HG03565 (cell line): ENCODE measurements at regions not wholly inside any gene's neighbourhood (a gene's known extent, or its start where the extent isn't known, plus 50 kb on each side); places are given as distances from the start of the nearest gene placed in this dataset.
"Not testable (repeated sequence)": the region's sequence is repeated elsewhere in the genome, so short reads cannot be mapped to it uniquely, and the experiment has no call there.

Source experiments
- ATAC-seq: cut with Tn5 transposase; IDR thresholded peaks from one replicate; pipeline ENCODE4 v1.9.1; 2021; ENCODE audit warnings: mild to moderate bottlenecking, moderate library complexity; ENCODE audit not compliant: unreplicated experiment

DNA sequence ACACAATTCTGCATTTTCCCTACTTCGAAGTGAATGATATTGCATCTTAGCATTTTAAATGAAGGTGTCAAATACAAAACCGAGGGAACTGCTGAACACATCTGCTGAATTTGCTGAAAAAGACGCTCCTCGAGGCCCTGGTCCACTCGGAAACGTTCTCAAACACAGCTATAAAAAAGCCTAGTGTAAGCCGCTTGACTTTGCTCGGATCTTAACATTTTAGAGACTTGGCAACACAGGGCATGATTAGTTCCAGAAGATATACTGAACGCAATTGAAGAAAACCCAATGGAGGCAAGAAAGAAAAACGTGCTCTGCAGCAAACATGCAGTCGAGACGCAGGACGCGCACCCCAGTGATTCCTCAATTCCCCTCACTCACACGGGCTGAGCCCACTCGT is 506.4 kb upstream of the AMELY start:
- no peak for ATAC-seq

DNA sequence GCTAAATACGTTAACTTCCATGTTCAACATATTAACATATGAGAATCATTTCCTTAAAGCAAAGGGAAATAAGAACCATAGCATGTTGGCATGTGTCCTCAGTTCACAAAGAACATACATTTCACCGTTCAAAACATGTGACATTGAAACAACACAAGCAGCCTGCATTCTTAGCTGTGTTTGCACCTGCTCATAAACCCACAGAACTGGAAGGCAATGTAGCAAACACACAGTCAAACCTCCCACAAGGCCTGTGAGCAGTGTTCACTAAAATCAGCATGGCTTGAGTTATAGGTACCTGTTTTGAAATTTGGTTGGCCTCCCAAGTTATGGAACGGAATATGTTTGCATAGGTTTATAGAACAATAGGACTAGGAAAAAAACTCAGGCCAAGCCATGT is 504.9 kb upstream of the AMELY start:
- ATAC-seq: no peak

DNA sequence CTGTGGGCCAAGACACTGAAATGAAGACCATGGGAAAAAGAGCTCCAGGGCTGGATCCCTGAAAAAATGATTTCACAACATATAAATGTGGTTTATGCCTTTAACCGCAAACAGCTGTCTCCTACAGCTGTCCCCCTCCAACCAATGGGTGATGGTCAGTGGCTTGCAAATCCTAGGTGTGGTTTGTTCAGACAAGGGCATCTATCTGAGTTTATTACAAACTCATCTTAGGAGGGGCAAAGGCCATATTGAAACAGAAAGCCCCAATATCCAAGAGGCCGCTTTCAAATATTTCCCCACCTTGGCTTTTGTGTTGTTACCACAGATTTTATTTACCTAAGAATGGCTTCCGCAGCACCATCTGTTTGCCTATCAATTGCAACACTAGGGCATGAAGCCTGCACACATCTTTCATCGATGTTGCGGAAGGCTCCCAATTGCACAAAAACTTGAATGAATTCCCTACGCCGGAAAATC is 503.6 kb upstream of the AMELY start:
- ATAC-seq: no peak

DNA sequence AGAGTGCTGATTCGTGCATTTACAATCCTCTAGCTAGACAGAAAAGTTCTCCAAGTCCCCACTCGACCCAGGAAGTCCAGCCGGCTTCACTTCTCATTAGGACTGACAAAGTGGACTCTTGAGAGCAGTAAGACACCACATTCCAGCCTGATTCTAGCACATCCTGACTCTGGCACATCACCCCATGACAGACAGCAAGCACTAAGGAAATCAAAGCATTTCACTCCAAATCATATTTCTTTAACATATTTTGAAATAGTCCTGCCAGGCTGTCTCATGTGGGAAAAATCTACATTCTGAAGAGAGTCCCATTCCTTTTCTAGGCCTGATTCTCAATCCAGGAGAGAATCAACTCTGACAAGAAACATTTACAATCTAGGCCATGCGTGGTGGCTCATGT is 478.5 kb upstream of the AMELY start:
- no peak for ATAC-seq

DNA sequence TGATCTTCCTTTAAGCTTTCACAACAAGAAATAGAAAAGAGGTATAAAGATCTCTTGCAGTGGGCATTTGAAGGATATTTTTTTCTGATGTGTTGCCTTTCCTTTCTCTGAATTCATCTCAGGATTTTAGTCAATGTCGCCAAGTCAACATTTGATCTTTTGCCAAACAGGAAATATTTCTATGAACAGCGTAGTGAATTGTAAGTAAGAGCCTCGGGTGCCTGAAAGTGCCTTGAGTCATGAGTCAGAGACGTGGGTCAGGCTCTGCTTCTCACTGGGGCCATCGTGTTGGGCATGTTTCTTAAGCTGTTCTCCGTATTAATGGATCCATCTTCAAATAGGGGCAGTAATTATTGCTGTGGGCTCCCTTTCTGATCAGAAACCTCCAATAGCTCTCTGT is 471.4 kb upstream of the AMELY start:
- no peak for ATAC-seq

DNA sequence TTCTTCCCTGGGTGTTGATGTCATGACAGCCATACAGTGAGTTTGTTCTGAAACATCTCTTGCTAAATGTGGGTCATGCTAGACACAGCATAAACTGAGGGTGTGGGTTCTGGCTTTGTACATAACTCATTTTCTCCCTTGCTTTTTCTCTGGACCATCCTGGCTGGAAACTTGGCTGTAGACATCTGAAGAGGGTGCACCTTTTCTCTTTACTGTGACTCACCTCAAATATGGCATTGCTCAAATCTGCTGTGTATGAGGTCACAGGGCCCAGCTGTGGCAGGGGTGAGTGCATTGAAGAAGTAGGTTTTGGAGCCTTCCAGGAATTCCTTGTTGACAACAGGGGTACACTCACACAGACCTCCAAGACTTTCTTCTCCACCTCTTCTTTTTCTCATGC is 465.5 kb upstream of the AMELY start:
- no peak for ATAC-seq

DNA sequence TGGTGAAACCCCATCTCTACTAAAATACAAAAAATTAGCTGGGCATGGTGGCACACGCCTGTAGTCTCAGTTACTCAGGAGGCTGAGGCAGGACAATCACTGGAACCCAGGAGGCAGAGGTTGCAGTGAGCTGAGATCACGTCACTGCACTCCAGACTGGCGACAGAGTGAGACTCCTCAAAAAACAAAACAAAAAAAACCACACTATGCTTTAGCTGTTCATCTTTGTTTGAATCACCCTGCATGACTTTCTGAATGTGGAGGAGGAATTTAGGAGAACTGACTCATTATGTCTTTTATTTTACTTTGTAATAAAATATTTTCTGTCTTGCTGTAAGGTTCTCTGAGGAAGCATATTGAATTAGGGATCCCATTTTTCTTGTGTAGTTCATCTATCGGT is 462.9 kb upstream of the AMELY start:
- ATAC-seq: not testable (repeated sequence)

DNA sequence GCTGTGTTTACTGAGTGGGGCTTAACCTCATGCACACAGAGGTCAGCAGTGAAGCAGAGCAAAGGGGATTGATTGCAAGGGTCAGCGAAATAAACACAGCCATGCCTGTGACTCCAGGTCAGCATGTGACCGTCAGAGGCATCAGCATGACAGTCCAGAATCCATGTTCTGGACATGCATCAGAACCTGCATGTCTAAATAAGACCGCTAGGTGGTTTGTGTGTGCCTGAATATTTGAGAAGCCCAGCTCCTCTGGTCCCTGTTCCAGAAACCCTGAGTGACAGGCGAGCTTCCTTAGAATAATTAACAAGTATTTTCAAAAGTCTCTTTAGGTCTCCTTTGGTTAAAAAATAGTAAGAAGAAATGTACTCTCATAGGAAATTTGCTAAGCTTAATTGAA is 460.4 kb upstream of the AMELY start:
- ATAC-seq: not testable (repeated sequence)

DNA sequence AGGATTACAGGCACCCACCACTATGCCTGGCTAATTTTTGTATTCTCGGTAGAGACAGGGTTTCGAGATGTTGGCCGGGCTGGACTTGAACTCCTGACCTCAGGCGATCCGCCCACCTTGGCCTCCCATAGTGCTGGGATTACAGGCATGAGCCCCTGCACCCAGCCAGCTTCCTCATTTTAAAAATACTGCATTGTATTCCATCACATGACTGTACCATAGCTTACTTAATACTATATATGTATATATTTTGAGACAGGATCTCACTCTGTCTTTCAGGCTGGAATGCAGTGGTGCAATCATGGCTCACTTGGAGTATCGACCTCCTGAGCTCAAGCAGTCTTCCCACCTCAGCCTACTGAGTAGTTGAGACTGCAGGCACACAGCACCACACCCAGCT is 459.5 kb upstream of the AMELY start:
- ATAC-seq: not testable (repeated sequence)

DNA sequence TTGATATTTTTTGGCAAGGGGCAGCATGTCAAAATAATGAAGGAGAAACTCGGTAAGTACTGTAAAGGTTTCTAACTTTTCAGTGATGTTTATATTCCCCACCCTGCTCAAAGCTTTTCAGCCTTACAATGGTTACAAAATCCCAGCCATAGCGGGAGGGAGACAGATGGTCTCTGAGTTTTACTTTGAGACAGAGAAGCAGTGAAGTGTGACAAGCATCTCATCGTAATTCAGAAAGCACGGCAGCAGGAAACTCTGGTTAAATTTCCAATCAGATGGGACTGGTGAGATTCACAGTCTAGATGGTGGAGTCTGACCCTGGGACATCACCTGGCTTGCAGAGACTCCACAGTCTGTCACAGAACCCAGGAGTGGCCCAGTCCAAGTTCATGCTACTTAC is 448.0 kb upstream of the AMELY start:
- no peak for ATAC-seq

DNA sequence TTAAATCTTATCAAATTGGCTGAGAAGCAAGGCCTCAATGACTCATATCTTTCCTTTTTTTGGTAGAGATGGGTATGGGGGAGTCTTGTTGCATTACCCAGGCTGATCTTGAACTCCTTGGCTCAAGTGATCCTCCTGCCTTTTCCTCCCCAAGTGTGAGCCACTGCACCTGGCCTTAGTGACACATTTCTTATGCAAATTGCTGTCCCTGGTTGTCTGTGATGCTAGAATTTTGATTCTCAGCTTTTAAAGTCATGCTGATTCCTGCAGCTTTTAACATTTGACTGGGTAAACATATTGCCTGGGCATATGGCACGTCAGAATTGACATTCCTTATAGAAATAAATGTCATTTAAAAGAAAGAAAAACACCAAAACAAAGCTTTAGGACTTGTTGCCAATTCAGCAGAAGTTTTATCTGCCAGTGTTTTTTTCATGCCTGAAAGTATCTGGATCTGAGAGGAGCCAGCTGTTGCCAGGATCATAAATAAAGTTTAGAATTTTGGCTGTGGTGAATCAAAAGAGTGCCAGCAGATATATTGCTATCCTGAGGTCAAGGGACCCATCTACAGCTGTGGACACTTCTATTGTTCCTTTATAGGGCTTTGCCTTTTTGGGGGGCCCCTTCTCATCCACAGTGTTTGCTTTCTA is 446.7 kb upstream of the AMELY start:
- ATAC-seq: no peak

DNA sequence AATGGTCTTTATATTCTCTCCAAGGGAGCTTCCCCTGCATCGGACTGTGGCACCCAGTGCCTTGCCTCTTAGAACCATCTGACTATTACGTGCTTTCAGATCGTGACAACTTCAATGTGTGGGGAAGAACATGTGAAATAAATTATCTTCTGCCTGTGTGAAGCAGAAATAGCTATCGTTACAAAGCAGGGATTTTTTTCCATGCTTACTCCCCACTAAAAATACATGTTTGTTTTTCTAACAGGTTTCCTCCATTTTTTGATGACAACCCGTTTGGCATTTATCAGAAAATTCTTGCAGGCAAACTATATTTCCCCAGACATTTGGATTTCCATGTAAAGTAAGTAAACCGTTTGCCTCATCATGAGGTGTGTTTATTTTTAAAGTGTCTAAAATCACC is 444.3 kb upstream of the AMELY start:
- ATAC-seq: not testable (repeated sequence)

DNA sequence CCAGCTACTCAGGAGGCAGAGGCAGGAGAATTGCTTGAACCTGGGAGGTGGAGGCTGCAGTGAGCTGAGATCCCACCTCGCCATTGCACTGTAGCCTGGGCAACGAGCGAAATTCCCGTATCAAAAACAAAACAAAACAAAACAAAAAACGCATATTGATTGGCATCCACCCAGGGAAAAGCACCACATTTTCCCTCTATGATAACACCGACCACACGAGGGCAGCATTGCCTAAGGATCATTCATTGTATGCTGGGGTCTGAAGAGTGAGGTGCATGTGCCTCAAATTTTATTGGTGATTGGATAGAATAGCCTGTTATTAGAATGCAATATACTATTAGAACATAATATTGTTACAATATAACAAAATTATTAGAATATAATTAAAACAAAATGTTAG is 433.1 kb upstream of the AMELY start:
- no peak for ATAC-seq

DNA sequence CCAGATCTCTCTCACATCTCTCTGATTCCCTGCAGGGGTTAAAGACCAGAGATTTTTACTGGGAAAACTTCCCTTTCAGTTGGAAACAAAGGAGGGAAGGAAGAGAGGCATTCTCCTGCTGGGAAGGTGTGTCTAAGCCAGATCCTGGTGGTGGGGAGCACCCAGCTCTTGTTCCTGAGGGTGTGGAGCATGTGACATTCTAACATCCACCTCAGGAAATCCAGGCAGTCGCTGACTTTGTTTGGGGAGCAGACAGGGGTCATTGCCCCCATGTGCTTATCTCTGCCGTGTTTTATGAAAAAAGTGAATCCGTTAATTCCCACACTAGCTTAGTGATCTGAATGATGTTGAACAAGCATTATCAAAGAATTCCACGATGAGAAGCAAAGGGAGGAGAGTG is 431.7 kb upstream of the AMELY start:
- no peak for ATAC-seq

DNA sequence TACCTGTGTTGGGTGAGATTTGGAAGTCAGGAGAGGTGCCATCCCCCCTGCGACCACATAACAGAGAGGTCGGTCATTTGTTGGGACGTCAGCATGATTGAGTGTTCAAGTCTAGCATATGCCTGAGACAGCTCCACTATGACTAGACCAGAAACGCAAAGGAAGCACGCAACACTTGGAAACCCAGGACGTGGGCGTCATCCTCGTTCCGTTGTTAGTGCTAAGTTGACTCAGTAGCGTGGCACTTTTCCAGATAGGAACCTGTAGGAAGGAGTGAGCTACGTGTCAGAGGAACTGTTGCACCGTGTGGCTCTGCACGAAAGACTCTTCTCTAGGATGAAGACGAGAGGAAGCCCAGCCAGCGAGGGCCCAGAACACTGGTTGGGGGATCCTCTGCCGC is 431.2 kb upstream of the AMELY start:
- not testable (repeated sequence) for ATAC-seq

DNA sequence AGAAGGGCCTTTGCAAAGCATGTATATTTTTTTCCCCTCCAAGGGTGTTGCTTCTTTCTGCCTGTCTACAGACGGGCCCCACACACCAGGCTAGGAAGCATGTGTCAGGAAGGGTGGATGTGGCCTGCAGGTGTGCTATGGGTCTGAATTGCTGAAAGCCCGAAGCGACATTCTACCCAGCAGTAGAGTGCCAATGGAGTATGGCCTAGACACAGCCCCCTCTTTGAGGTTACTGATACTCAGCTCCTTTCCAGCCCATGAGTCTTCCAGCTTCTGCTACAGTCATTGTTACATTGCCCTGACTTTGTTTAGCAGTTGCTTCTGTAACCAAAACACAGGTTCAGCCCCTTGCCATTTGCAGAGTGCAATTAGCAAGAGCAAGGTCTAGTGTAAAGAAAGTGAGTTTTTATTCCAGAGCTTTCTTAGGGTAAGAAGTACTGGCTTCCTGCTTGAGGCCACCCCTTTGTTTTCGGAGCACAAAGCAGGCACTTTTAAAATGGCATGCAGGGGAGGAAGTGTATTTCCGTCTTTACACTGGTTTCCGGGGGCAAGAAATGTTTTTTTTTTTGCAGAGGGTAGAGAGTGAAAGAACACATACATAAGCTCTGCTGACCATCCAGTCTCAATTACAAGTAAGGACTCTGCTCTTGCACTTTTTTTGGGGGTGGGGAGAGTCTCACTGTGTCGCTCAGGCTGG is 428.0 kb upstream of the AMELY start:
- ATAC-seq: no peak

DNA sequence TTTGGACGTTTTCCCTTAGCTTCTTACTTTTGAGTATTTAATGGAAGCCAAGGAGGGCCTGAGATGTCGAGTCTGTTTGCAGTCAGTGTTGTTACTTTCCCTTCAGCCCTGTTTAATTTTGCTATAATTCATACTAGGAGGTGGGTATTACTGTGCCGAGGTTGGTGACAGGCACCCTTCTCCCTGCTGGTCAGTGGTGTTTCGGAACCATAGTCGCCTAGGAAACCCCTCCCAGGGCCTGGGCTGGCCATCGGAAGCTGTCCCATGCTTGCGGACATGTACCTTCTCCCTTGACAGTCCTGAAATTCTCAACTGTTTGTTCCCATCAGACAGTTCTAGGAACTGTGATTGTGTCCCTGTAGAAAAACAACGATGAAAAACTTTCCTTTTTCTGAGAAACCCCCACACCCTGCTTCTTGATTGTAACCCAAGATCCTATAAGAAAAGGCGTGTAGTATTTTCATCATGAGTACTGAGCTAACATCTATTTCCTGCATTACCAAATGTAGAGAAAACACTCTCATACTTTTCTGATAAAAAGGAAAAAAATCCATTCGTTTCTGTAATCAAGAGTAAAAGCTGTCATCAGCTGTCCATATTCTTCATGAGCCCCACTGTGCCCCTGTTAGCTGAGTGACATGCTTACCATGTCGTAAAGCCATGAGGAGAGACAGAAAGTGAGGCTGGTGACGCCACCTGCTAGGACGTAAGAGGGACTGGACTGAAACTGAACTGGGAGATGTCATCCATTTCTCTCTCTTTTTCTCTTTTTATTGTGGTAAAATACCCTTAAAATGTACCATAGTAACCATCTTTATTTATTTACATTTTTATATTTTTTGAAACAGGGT is 424.7 kb upstream of the AMELY start:
- no peak for ATAC-seq

DNA sequence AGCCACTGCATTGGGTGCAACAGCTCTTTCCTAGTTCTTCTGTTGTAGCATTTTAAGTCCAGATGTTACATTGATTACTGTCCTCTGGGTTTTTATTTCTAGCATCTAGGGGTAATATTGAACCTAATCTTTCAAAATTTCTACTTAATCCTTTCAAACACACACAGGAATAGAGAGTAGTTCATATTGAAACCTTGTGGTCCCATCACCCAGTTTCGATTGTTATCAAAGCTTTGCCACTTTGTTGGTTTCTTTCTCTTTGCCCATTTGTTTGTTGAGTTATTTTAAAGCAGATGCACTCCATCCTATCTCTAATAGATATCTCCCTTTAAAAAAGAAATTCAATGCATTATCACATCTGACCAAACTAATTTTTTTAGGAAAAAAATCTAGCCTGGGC is 422.9 kb upstream of the AMELY start:
- ATAC-seq: no peak

DNA sequence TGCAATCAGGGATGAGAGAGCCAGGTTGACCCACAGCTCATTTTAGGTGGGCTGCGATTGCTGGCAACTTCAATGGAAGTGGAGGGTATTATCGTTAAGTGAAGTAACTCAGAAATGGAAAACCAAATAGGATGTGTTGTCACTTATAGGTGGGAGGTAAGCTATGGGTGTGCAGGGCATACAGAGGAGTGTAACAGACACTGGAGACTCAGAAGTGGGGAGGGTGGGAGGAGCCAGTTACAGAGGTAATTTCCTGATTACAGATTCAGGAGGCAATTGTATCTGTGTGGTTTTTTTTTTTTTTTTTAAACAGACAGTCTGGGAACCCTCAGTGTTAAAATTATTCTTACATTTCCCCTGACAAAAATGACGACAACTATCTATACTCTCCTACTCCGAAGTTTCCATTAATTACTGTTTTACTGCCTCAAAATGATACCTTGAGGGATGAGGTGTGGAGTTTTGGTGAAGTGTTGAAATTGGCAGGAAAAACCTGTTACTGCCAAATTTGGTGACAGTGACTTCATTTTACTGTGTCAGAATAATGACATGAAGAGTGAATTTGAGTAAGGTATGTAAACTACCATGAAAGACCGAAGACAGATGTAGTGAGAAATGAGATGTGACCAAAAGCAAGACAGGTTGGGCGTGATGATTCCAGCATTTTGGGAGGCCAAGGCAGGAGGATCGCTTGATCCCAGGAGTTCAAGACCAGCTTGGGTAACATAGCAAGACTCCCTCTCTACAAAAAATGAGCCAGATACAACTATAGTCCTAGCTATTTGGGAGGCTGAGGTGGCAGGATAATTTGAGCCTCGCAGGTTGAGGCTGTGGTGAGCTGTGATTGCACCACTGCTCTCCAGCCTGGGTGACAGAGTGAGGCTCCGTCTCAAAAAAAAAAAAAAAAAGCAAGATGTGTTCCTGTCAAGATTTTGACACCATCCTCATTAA is 415.0 kb upstream of the AMELY start:
- ATAC-seq: no peak

DNA sequence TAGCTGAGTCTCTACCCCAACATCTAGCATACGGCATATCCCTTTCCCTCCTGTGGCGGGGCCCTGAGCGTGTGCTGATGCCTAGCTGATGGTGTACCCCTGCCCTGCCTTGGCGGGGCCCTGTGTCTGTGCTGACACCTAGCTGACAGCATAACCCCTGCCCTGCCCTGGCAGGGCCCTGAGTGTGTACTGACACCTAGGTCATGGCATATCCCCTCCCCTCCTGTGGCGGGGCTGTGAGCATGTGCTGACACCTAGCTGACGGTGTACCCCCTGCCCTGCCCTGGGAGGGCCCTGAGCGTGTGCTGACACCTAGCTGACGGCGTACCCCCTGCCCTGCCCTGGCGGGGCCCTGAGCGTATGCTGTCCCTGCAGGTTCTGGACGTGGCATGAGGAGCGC is 414.0 kb upstream of the AMELY start:
- no peak for ATAC-seq

DNA sequence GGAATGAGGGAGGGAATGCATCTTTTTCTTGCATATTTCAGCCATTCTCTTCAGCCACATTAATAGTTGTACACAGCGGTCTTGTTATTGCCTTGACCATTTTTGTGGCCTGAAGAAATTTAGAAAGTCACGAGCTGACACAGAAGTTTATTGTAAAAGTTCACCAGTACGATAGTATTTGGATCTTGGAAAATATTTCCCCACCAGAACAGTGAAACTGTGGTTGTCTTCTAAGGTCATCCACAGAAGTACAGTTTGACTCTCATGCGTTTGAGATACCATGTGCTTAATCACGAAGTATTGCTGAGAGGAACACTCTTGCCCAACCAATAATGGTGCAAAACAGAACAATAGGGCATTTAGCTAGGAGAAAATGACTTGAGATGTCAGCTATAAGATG is 409.2 kb upstream of the AMELY start:
- no peak for ATAC-seq
